Bone marrow (tissue), 2 donors: ENCODE measurements at regions not wholly inside any gene's neighbourhood (a gene's known extent, or its start where the extent isn't known, plus 50 kb on each side); places are given as distances from the start of the nearest gene placed in this dataset.
"Not testable (repeated sequence)": the region's sequence is repeated elsewhere in the genome, so short reads cannot be mapped to it uniquely, and the experiment has no call there.

Experiments used
- DNase-seq, 2 donors: peaks; one replicate each; lab custom pipeline; 2025; lab: John Stamatoyannopoulos, UW

DNA sequence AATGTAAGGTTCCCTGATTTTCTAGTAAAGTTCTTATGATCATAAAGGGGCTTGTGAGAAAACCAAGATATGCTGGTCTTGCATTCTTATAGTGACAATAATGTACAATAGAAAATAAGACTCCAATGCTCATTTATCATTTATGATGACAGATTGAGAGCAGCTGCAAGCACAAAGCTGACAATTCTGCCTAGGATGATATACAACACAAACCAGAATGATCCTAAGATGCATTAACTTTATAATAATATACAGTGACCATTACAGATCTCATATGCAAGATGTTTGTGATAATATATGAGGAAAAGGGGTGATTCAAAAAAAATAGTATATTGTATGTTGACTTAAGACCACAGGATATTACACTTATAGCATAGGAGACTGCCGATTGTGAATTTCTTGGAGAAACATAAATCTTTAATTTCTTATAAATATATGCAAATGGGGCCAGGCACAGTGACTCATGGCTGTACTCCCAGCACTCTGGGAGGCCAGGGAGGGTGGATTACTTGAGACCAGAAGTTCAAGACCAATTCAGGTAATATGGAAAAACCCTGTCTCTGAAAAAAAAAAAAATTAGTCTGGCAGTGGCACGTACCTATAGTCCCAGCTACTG lies 387.0 kb downstream of the ZBBX start:
- DNase-seq: no peak

DNA sequence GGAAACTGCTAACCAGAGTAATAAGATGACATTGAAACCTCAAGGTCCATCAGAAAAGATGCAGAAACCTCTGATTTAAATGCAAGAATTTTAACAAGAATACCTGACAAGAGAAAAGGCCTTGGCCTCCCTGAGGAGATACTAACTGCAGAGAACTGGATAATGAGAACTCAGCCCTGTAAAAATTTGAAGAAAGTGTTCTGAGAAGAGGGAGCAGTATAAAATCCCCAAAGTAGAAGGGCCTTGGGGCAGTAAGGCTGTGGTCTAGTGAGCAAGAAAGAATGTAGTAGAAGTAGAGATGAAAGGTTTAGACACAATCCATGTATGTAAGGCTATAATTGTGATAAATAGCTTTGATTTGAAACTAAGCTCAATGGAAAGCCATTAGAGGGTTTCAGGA lies 394.1 kb downstream of the ZBBX start:
- DNase-seq: no peak

DNA sequence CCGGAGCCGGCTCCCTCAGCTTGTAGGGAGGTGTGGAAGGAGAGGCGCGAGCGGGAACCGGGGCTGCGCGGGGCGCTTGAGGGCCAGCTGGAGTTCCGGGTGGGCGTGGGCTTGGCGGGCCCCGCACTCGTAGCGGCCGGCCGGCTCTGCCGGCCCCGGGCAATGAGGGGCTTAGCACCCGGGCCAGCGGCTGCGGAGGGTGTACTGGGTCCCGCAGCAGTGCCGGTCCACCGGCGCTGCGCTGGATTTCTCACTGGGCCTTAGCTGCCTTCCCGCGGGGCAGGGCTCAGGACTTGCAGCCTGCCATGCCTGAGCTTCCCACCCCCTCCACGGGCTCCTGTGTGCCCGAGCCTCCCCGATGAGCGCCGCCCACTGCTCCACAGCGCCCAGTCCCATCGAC lies 404.3 kb downstream of the ZBBX start:
- not testable (repeated sequence) for DNase-seq

DNA sequence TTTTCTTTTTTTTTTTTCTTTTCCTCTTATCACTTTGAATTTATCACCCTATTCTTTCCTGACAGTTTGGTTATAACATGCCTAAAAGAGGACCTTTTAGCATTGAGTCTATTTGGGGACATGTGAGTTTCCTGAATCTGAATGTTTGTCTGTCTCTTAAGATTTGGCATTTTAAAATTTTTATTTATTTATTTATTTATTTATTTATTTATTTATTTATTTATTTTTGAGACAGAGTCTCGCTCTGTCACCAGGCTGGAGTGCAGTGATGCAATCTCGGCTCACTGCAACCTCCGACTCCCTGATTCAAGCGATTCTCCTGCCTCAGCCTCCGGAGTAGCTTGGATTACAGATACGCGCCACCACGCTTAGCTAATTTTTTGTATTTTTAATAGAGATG lies 412.4 kb downstream of the ZBBX start:
- DNase-seq: not testable (repeated sequence)

DNA sequence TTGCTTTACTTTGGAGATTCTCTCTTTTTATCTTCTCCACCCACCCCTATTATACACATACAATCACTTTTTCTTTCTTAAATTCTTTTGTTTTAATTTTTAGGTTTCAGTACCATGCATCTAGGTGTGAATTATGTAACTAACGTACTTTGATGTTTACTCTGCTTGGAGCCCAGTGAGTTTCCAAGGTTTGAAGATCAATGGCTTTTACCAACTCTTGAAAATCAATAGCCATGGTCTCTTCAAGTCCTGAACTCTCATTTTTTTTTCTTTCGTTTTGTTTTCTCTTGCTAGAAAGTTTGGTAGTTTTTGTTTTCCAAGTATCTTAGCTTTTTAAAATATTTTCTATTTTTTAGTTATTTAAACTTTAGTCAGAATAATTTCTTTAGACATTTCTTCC lies 417.2 kb downstream of the ZBBX start:
- DNase-seq: no peak

DNA sequence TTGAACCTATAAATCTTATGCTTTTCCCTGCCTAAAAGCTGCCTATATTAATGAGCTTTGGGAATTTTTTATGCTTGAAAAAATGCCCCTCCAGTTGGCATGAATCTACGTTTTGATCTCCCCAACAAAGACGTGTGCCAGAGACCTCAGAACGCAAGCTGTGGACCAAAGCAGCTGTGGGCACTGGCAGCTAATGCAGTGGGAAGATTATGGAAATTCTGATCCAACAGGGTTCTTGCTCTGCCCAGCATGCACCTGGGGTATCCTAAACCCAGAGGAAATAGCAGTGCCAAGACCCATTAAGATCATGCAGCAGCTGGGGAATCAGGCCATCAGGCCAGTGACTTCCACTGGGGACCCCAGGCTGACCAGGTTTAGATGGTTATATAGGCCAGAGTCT lies 423.0 kb downstream of the ZBBX start:
- DNase-seq: no peak

DNA sequence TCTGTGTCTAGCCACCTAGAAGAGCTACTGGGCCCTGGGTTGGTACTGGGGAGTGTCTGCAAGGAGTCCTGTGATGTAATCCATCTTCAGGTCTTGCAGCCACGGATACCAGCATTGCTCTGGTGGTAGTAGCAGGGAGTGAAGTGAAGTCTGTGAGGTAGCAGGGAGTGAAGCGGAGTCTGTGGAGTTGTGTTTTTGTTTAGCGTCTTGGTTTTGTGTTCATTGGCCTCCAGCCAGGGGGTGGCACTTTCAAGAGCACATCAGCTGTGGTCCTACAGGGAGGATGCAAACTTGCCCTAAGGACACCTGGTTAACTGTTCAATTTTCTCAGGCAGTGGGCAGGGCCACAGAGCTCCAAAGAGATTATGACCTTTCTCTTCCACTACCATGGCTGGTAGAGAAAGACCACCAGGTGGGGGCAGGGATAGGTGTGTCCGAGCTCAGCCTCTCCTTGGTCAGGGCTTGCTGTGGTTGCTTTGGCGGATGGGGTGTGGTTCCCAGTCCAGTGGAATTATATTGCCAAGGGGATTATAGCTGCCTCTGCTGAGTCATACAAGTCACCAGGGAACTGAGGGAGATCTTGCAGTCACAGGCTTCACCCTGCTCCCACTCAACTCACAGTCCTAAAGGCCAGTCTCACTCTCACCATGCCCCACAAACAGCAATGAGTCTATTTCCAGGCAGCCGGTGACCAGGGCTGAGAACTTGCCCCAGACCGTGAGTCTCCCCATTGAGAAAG lies 424.7 kb downstream of the ZBBX start:
- DNase-seq: no peak

DNA sequence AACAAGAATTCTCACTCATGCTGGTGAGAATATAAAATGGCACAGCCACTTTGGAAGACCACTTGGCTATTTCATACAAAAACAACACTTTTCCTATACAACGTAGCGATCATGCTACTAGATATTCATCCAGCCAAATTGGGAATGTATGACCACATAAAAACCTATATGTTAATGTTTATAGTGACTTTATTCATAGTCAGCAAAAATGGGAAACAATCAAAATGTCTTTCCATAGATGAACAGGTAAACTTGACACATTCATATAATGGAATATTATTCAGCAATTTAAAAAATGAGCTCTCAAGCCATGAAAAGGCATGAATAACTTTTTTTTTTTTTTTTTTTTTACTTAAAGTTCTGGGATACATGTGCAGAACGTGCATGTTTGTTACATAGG lies 445.2 kb downstream of the ZBBX start:
- no peak for DNase-seq

DNA sequence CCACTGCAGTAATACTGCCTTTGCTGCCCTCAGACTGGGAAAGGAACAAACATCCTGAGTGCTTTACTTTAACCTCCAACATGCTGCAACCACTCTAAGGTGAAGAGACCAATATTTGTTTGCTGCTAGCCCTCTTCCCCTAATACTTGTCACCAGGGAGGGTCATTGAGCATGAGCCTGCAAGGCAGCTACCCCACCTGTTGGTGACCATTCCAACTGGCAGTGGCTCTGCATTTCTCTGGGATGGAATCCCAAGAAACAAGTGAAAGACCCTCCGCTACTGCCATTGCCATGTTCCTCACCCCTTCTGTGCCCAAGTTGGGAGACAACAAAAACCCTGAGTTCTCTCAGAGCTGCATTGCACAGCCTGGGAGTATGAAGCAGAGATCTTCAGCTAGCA lies 462.7 kb downstream of the ZBBX start:
- DNase-seq: no peak

DNA sequence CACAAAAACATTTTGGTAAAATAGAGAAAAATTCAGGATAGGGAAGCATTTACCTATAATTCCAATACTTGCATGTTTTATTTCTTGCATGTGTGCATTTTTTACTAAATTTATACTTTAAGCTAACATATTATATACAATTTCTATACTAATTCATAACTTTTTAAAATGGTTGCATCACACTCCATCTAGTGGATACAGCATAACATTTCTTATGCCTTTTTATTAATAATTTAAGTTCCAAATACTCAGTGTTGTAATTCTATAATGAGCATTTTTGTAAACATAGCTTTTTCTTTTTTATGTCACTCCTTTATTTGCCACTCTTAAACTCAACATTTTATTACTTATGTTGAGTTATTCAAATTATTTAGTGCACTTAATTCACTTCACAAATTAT lies 477.7 kb downstream of the ZBBX start:
- no peak for DNase-seq

DNA sequence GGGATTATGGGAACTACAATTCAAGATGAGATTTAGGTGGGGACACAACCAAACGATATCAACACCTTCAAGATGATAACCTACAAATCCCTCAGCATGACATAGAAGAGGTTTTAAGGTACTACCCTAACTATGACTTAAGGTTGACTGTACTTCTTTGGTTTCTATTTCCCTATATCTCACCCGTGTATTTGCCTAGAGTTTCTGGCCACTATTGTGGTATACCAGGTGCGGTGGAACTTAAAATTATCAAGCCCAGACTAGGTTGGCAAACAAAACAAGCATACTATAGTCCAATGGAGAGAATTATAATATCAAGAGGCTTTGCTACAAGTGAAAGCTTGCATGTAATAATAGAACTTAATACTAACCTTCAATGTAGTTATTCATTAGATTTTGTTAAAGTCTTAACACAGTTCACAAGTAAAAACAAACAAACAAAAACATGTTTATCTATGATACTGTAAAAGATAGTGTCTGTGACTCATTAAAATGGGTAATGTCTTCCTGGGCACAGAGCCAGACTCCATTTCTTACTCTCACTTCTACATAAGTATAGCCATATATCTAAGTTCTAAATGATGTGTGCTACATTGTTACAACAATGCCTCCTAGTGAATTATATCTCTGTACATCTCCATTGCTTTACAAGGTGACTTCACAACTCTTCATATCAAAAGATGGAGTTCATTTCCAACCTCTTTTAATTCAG lies 479.1 kb downstream of the ZBBX start:
- no peak for DNase-seq

DNA sequence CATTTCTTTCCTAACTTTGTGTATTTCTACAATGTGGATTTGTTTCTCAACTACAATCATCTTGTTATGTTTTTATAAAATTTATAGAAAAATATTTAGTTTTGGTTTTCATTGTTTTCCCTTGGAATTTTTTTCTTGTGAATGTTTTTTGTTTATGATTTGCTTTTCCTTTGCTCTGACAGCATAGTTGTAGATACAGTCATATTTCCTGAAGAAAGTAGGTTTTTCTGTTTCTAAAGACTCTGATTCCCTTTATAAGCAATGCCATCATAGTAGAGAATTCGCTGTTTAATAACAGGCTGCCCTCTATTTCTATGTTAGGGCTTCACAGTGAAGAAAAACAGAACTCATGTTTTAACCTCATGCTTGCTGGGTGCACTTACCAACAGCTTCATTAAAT lies 482.3 kb downstream of the ZBBX start:
- DNase-seq: no peak

DNA sequence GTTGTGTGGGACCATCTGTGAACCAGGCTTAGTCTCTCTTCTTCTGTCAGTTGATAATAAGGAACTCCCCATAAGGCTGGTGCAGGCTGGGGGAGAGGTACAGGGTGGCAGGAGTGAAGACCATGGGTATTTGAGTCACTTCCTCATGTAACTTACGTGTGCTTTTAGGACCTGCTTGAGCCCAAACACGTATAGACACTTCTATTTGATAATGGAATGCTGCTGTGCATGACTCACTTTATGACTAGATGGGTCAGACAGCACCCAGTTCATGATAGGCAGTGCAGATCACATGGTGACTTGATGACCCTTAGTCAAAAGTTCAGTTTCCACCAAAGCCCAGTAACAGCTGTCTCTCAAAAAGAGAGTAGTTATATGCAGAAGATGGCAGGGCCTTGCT lies 490.9 kb downstream of the ZBBX start:
- no peak for DNase-seq

DNA sequence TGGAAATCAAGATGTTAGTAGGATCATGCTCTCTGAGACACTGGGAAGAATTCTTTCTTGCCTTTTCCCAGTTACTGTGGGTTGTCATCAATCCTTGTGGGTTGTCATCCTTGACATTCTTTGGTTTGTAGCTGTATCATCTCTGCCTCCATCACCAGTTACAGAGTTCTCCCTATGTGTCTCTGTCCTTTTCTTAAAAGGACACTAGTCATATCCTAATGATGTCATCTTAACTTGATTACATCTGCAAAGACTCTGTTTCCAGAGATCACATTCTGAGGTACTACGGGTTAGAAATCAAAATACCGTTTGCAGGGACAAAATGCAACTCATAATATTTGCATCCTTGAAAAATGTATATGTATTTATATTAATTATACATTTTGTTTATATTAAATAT lies 500.4 kb downstream of the ZBBX start:
- no peak for DNase-seq

DNA sequence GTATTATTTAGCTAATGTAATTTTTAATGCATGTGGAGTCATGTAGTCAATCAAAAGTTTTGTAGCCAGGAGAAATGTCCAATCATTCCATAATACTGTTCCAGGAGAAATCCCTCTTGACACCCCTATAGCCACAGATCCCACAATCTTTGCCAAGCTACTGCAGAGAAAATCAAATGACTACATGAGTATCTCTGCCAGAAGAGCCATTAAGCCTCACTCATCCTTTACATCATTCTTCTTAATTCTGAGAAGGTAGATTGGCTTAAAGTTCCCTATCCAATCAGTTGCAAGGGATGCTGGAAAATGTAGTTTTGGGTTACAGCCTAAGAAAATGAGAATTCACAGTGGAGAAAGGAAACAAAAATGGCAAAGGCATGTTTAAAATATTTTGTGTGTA lies 502.1 kb downstream of the ZBBX start:
- no peak for DNase-seq

DNA sequence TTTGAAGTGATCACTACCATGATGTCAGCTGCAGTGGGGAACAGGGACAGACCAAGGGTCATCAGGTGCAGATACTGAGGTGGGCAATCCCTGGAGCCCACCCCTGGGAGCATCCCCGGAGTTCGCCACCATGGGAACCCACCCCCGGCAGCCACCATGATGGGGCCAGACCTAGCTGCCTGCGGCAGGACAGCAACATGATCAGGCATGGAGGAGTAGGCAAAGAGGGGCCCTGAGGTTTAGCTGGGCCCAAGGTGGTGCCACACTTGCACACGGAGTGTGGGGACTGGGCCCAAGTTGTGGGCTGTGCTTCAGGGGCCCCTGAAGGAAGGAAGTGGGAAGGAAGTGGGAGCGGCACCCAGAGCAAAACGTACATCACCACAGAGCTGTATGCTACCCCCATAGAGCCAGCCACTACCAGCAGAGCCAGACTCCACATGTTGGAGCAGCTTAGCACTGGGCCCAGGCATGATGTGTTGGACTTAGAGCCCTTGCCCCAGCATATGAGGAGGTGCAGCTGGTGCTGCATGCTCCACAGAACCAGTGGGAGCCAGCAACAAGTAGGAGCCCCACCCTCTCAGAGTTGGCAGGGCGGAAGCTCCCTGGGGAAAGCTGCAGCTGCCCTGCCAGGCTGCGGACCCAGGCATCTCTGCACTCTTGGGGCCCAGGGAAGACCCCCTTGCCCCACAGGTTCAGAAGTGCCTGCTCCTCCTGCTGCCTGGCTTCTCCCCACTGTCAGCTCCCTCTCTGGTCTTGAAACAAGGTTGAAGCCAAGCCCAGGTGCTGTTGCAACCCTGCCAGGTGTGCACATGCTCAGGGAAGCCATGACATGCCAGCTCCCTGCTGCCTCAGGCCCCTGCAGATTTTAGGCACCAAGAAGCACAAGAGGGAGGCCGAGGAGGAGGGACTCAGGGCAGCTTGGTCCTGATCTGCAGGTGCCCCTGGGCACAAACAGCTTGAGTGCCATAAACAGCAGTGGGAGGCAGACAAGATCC lies 515.3 kb downstream of the ZBBX start:
- no peak for DNase-seq

DNA sequence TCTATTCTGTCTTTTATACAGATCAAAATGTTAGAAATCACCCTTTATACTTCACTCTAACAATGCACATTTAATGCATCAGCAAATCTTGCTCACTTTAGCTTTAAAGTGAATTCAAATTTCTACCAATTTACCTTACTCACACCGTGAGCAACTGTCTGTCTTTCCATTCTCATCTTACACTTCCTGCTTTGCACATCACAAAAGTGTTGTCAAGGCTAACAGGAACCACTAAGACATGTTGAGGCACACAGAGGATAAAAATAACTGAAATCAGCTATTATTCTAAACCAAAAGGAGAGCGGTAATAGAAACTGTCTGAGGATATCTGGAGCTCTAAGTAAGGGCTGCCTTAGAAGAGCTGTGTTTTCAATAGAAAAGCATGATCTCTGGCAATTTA lies 519.9 kb downstream of the ZBBX start:
- DNase-seq: no peak

DNA sequence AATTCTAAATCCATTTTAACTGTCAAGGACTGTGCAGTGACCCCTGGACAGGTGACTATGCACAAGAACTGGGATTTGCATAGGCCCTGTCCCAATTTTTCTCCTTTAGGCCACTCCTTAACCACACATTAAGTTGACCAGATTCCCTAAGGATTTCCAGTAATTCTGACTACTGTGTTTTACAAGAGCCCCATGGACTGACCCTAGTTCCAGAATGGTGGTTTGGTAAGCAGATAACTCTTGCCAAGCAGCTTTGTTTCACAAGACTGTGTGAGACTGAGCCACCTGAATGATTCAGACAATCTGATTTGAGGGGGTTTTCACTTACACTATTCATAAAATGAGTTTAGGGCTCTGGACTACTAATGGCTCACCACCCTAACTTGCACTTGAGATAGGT lies 535.8 kb downstream of the ZBBX start:
- DNase-seq: no peak

DNA sequence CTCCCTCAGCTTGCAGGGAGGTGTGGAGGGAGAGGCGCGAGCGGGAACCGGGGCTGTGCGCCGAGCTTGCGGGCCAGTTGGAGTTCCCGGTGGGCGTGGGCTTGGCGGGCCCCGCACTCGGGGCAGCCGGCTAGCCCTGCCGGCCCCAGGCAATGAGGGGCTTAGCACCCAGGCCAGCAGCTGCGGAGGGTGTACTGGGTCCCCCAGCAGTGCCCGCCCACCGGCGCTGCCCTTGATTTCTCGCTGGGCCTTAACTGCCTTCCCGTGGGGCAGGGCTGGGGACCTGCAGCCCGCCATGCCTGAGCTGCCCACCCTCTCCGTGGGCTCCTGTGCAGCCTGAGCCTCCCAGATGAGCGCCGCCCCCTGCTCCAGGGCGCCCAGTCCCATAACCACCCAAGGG lies 537.3 kb downstream of the ZBBX start:
- not testable (repeated sequence) for DNase-seq

DNA sequence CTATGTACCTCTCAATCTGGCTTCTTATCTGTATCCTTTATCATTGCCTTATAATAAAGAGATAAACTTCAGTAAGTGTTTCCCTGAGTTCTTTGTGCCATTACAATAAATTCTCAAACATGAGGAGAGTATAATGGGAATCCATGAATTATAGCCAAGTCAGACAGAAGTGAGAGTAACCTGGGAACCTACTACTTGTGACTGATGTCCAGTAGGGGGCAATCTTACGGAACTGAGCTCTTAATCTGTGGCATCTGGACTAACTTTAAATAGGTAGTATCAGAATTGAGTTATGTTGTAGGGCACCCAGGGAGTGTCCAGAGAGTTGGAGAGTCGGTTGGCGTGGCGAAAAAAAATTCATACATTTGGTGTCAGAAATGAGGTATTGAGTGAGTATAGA lies 542.6 kb downstream of the ZBBX start:
- DNase-seq: peak in 1 of 2 donors; percentile 0

DNA sequence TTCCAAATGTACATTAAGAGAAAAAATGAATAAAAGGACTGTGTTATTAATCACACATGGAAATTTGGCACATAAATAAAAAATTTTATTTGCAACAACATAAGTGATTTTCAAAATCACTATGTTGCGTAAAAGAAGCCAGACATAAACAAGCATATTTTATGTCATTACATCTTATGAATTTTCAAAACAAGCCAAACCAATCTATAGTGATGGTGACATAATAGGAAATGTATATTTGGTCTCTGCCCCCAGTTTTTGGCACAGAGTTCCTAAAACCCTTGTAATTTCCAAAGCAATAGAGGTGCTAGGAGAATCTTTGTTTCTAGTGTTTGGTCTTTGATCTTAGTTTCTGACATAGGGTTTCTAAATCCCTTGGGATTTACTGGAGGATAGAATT lies 543.3 kb downstream of the ZBBX start:
- DNase-seq: no peak

DNA sequence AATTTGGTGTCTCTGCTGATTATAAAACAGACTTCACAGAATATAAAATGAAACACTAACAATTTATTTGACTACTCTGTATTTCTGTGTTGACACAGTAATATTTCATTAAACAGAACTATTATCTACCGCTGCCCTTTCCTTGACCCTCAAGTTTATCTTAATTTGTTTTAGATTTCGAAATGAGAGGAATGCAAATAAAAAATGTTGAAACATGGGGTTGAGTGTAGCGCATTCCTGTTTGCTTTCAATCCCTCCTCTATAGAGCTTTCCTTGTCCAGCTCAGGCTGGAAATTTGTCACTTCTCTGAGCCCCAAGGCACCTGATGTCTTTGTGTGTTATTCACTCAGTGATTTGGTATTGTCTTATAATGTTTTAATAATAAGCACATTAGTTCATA lies 550.2 kb downstream of the ZBBX start:
- DNase-seq: no peak
